ENCODE measurements at regions not wholly inside any gene's neighbourhood (a gene's known extent, or its start where the extent isn't known, plus 50 kb on each side); places are given as distances from the start of the nearest gene placed in this dataset.

DNA sequence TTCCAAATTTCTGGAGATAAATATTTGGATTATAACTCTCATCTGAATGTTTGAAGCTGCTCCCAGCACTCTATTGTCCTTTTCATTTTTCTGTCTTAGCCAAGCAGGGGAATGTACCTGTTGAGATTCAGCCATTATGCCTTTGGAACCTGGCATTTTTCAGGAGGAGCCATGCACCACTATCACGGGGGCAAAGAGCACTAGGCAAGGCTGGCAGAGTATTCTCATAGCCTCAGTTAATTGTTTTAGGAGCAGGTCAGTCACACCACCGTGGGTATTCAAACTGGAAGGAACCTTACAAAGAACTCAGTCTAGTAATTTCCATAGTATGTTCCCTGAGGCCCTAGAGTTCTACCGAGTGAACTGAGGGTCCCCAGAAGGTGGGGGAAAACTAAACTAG lies 348.9 kb downstream of the TMEM114 start:
- TF ChIP-seq, protein P1, sequence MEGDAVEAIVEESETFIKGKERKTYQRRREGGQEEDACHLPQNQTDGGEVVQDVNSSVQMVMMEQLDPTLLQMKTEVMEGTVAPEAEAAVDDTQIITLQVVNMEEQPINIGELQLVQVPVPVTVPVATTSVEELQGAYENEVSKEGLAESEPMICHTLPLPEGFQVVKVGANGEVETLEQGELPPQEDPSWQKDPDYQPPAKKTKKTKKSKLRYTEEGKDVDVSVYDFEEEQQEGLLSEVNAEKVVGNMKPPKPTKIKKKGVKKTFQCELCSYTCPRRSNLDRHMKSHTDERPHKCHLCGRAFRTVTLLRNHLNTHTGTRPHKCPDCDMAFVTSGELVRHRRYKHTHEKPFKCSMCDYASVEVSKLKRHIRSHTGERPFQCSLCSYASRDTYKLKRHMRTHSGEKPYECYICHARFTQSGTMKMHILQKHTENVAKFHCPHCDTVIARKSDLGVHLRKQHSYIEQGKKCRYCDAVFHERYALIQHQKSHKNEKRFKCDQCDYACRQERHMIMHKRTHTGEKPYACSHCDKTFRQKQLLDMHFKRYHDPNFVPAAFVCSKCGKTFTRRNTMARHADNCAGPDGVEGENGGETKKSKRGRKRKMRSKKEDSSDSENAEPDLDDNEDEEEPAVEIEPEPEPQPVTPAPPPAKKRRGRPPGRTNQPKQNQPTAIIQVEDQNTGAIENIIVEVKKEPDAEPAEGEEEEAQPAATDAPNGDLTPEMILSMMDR (IDR thresholded peaks at IDR 0.05): no peak
- no peak for TF ChIP-seq POLR2A (IDR thresholded peaks at IDR 0.05)
